ENCODE measurements at regions not wholly inside any gene's neighbourhood (a gene's known extent, or its start where the extent isn't known, plus 50 kb on each side); places are given as distances from the start of the nearest gene placed in this dataset.

DNA sequence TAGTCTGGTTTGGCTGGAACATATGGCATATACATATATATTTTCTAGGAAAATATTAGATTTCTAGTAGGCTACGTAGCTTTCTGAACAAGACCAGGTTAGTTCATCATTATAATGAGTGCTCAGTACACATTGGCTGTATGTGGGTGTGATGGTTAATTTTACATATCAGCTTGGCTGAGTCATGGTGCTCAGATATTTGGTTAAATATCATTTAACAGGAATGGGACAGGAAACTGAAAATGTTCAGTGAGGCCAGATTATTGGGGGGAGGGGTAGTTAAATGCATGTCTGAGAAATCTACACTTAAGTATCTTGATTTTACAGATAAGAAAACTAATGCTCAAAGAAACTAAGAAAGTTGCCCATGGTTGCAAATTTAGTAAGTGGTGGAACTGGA, 160.1 kb downstream of the RBMX2 start:
- no peak for TF ChIP-seq RAD51 (IDR thresholded peaks at IDR 0.05)
- no peak for TF ChIP-seq NRF1 (conservative IDR thresholded peaks at IDR 0.05; ENCODE audit: low read depth, low read length)
- TF ChIP-seq, protein P1, sequence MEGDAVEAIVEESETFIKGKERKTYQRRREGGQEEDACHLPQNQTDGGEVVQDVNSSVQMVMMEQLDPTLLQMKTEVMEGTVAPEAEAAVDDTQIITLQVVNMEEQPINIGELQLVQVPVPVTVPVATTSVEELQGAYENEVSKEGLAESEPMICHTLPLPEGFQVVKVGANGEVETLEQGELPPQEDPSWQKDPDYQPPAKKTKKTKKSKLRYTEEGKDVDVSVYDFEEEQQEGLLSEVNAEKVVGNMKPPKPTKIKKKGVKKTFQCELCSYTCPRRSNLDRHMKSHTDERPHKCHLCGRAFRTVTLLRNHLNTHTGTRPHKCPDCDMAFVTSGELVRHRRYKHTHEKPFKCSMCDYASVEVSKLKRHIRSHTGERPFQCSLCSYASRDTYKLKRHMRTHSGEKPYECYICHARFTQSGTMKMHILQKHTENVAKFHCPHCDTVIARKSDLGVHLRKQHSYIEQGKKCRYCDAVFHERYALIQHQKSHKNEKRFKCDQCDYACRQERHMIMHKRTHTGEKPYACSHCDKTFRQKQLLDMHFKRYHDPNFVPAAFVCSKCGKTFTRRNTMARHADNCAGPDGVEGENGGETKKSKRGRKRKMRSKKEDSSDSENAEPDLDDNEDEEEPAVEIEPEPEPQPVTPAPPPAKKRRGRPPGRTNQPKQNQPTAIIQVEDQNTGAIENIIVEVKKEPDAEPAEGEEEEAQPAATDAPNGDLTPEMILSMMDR (IDR thresholded peaks at IDR 0.05 in 2 of 3, conservative IDR thresholded peaks at IDR 0.05 in 1 of 3; ENCODE audit: control insufficient read depth in 2 of 3, extremely low read depth in 1 of 3, insufficient read depth in 1 of 3, low read depth in 3 of 3, low read length in 3 of 3), result no peak
- no peak for TF ChIP-seq BACH1 (IDR thresholded peaks at IDR 0.05; ENCODE audit: borderline replicate concordance)
